ENCODE measurements at regions not wholly inside any gene's neighbourhood (a gene's known extent, or its start where the extent isn't known, plus 50 kb on each side); places are given as distances from the start of the nearest gene placed in this dataset.

DNA sequence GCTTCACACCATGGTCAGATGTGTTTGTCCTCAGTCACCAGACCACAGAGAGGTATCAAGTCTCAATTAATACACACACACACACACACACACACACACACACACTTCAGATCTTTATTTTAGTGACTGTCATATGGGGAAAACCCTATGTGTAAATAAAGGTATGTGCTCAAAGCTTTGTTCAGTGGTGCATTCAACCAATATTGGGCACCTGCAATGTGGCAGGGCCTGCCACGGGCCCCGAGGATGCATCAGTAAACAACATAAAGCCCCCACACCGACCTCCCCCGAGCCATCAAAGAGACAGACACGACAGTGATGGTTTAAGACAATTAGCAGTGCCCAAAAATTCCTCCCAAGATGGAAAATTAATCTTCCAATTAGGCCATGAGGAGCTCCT lies 51.6 kb downstream of the SHANK2 start:
- TF ChIP-seq, protein P1, sequence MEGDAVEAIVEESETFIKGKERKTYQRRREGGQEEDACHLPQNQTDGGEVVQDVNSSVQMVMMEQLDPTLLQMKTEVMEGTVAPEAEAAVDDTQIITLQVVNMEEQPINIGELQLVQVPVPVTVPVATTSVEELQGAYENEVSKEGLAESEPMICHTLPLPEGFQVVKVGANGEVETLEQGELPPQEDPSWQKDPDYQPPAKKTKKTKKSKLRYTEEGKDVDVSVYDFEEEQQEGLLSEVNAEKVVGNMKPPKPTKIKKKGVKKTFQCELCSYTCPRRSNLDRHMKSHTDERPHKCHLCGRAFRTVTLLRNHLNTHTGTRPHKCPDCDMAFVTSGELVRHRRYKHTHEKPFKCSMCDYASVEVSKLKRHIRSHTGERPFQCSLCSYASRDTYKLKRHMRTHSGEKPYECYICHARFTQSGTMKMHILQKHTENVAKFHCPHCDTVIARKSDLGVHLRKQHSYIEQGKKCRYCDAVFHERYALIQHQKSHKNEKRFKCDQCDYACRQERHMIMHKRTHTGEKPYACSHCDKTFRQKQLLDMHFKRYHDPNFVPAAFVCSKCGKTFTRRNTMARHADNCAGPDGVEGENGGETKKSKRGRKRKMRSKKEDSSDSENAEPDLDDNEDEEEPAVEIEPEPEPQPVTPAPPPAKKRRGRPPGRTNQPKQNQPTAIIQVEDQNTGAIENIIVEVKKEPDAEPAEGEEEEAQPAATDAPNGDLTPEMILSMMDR (IDR thresholded peaks at IDR 0.05; ENCODE audit: low read depth, low read length) = no peak
- TF ChIP-seq POLR2A (IDR thresholded peaks at IDR 0.05; ENCODE audit: extremely low read depth, insufficient read length) = no peak

All from NB4 (cell line).